Activated naive CD4-positive, alpha-beta T cell treated with Interleukin-2 at 50 U/mL for 16 hours (primary cell): ENCODE measurements at regions not wholly inside any gene's neighbourhood (a gene's known extent, or its start where the extent isn't known, plus 50 kb on each side); places are given as distances from the start of the nearest gene placed in this dataset.
"Not testable (repeated sequence)": the region's sequence is repeated elsewhere in the genome, so short reads cannot be mapped to it uniquely, and the experiment has no call there.

Experiments used
- DNase-seq: peaks from one replicate; pipeline ENCODE4 v3.0.0-alpha.2; 2020

DNA sequence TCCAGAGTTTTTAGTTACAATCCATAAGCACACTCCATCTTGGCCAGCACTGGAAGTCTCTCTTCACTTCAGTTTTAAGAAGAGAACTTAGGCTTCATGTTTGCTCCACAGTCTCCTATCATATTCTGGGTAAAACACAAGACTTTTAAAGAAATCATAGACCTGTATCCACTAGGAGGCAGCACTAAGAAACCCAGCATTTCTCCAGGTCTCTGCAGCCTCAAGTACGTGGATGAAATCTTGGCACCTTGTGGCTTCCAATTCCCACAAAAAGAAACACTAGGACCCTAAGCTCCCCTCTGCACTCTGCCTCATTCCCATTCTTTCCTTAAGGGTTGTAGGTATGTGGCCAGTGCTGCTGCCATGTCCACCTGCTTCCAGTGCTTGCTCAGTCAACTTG lies 367.3 kb upstream of the CASK start:
- DNase-seq, result no peak

DNA sequence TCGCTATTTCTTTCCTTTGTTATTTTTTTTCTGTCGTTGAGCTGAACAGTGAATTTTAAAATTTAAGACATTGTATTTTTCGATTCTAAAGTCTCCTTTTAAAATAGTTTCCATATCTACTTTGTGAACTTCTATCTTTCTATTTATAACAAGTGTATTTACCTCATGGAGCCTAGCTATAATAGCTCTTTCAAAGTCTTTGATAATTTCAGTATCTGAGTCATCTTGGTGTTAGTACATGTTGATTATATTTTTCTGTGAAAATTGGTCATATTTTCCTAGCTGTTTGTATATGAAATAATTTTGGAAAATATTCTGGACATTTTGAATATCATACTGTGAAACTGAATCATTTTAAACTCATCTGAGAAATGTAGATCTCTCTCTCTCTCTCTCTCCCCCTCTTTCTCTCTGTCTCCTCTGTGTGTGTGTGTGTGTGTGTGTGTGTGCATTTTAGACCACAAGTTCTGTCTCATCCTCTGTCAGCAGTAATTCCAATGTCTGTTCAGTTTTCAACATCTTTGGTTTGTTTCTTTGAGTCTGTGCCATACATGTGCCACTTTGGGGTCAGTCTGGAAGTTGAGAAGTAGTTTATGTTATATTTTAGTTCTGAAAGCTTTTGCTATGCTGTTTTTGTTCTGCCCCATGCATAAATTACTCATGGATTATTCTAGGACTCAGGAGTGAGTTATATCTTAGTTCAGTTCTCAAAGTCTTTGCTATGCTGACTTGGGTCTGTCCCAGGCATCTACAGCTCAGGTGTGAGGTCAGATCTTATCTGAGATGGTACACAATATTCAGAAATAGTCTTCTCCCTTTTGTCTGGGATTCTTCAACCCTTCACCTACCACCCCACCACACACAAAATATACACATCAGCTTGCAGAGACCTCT lies 366.4 kb upstream of the CASK start:
- peak; percentile 7 for DNase-seq

DNA sequence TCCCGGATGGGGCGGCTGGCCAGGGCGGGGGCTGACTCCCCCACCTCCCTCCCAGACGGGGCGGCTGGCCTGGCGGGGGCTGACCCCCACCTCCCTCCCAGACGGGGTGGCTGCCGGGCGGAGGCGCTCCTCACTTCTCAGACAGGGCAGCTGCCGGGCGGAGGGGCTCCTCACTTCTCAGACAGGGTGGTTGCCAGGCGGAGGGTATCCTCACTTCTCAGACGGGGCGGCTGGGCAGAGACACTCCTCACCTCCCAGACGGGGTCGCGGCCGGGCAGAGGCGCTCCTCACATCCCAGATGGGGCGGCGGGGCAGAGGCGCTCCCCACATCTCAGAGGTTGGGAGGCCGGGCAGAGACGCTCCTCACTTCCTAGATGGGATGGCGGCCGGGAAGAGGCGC lies 362.3 kb upstream of the CASK start:
- DNase-seq, result not testable (repeated sequence)

- no peak for DNase-seq
Measured at GRCh38 chrX:42276982-42277690, 353.8 kb upstream of the CASK start.

GRCh38 chrX:42274151-42274550 lies 350.8 kb upstream of the CASK start:
- no peak for DNase-seq

DNA sequence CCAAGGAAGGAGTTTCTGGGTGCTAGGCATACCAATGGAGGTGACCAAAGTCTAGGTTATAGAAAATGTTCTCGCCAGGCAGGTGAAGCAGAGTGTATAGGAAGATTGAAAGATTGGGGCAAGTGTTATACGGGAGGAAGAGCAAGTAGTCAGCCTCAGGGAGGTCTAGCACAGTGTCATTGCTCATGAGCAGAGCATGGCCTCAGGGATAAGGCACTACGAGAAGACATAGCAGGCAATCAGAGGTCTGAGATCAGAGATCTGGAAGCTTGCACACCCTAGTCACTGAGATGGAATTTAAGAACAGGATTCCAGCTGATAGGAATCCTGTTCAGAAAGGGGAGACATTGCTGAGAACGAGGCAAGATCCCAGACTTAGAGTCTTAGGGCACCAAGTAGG lies 350.0 kb upstream of the CASK start:
- DNase-seq, result no peak

DNA sequence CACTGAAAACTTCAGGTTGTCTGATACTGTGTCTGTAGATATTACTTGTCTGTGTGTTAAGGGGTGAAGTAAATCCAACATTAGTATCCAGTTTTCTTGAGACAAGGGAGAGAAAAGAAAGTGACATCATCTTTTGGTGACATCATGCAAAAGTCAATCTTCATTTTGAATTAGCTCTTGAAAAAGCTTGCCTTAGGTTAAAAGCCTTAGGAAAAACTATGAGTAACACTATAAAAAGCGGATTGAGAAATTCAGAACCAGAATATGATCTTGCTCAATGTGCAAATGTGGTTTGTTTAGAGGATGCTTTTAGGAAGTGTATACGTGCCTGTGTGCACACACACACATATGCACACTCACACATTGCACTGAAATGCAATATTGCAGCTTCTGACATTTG lies 345.8 kb upstream of the CASK start:
- DNase-seq, result no peak

GRCh38 chrX:42260854-42261253 lies 337.5 kb upstream of the CASK start:
- DNase-seq, result no peak

DNA sequence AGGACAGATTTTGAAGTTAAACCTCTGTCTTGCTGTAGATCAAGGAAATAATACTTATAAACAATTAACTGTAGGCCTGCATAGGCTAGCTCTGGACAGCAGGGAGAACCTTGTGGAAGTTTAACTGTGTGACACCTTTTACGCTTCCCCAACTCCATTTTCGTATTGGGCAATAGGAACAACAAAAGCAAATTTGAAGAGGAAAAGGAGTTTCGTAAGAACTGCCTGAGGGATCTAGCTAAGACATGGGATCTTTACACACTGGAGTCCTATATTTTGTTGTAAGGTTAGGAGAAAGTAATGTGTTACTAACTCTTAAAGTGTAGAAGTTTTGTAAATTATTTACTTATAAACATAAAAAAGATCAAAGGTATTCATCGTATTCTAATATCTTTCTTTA lies 324.9 kb upstream of the CASK start:
- DNase-seq, result no peak

DNA sequence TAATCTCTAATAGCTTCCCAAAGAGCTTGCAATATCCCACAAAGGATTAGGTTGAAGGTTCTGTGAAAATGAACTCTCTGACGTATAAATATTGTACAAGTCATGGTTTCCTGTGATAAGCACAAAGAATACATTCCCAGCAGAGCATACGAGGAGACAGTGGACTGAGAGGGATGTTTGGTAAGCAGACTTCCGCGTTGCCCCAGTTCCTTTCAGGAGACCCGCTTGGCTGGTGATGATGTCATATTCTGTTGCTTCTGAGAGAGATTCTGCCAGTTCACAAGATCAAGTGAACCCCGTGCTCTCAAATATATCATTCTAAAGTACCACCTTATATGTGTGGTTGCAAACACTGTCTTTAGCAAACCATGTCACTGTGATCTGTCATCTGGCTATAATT lies 323.9 kb upstream of the CASK start:
- no peak for DNase-seq

- no peak for DNase-seq
Measured at GRCh38 chrX:42246814-42247213, 323.5 kb upstream of the CASK start.

DNA sequence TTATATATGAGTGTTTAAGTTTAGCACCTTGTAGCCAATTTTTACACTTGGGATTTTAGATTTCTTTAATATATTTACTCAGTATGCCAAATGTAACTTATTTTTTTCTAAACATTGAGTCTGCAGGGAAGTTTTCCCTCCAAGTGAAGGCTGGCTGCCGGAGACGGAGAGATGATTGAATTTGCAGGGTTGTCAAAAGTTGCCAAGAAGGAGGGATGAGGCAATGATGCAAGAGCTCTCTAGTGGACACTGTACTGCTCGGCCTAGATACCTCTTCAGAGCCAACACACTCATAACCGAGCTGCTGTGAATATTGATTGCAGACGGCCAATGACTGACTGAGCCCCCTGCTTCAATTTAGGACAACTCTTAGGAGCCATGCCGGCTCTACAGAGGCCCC lies 318.6 kb upstream of the CASK start:
- no peak for DNase-seq

DNA sequence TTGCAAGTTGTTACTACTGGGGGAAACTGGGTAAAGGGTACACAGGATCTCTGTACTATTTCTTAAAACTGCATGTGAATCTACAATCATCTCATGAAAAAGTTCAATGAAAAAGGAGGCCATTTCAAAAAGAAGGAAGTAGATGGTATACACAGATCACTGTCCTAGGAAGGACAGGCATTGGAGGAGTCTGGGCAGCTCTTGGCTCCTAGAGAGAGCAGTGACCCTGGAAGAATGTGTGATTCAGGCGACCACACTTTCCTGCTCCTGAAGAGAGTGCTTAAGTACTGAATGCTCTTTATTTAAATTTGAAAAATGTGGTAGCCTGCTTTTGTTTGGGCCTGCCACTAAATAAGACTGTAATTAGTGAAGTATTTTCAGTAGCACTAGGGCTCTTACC lies 318.1 kb upstream of the CASK start:
- DNase-seq, result no peak

GRCh38 chrX:42237956-42238355 lies 314.6 kb upstream of the CASK start:
- DNase-seq, result no peak

DNA sequence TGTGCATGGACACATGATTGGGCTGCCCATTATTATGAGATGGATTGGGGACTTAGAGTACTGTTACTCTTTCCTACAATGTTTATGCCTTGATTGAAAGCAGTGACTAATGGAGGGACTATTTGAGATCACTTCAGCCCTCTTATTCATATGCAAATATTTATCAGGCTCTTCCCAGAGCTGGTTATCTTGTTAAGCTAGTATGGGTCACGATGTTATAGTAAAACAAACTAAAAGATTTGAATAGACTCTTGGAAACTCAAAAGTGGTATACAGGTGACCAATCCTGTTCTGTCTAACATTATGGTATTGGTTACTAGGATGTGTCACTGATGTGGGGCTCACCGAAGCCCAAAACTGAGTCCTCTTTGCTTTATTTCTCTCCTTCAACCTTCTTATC lies 306.2 kb upstream of the CASK start:
- no peak for DNase-seq

- no peak for DNase-seq
Measured at GRCh38 chrX:42220666-42221065, 297.3 kb upstream of the CASK start.

DNA sequence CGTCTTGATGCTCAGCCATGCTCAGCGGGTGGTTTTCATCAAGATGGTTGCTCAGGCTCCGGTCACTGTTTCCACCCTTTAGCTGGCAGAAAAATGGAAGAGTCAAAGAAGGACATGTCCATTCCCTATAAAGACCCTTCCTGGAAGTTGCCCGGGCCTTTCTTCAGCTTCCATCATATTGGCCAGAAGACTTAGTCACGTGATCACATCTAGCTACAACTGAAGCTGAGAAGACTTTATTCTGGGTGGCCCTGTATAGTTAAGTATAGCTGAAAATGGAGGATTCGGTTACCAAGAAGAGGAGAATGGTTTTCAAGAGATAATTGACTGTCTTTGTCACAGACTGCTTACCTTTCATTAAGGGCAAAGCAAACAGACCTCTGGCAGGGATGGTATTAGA lies 296.7 kb upstream of the CASK start:
- no peak for DNase-seq

DNA sequence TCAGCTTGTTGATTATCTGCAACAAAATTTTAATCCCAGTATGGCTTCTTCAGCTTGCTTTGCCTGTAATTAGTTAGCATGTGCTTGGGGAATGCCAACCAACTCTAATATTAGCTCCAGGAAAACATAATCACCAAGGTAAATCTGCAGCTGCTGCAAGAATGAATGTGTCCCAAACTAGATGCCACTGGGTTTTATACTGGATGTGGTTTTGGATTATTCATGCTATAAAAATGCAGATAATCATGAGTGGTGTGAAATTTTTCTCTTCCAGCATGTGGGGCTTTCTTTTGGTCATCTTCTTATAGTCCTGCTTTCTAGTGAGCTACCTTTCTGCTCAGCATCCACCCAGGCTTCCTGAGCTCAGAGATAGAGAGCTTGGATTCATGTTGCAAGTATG lies 295.9 kb upstream of the CASK start:
- no peak for DNase-seq

- no peak for DNase-seq
Measured at GRCh38 chrX:42195506-42195905, 272.2 kb upstream of the CASK start.

GRCh38 chrX:42189576-42189975 lies 266.2 kb upstream of the CASK start:
- no peak for DNase-seq

- no peak for DNase-seq
Measured at GRCh38 chrX:42188730-42189129, 265.4 kb upstream of the CASK start.

DNA sequence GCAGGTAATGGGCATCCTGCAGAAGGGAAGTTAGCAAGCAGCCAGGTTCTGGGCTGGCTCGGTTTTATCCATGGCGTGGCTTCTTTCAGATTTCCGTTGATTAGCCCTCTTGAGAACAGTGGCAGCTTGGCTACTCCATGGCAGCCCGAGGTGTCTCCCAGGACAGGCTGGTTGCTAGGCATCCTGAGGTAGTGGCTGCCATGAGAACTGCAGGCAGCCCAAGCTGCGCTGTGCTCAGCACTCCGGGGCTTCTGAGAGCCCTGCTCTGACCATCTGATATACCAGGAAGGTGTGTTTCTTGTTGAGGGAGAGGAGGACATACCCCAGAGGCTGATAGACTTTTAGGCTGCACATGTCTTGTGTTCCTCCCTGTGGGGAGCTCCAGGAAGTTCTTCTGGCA lies 253.4 kb upstream of the CASK start:
- DNase-seq, result no peak

DNA sequence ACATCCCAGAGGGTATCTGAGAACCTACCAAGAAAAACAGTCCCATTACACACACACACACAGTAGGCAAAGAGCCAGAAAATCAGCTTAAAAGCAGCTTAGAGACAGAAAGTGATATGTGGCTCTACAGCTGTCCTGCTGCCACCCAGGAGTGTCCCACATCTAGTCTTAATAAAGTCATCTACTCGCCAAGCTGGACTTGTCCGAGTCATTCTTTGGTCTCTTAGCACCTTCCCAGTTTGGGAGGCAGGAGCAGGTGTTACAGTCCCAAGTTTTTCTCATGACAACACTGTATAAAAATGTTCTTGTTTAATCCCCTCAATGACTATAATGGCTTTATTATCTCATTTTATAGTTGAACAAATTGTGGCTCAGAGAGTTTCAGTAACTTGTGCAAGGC lies 252.5 kb upstream of the CASK start:
- no peak for DNase-seq

- not testable (repeated sequence) for DNase-seq
Measured at GRCh38 chrX:42157923-42158322, 234.6 kb upstream of the CASK start.

- no peak for DNase-seq
Measured at GRCh38 chrX:42151808-42152207, 228.5 kb upstream of the CASK start.
